Amygdala (tissue), 56 donors: ENCODE measurements at regions not wholly inside any gene's neighbourhood (a gene's known extent, or its start where the extent isn't known, plus 50 kb on each side); places are given as distances from the start of the nearest gene placed in this dataset.
"Not testable (repeated sequence)": the region's sequence is repeated elsewhere in the genome, so short reads cannot be mapped to it uniquely, and the experiment has no call there.

Experiments
- DNase-seq, 56 donors: peaks; one replicate each; lab custom pipeline; 2025; lab: John Stamatoyannopoulos, UW

DNA sequence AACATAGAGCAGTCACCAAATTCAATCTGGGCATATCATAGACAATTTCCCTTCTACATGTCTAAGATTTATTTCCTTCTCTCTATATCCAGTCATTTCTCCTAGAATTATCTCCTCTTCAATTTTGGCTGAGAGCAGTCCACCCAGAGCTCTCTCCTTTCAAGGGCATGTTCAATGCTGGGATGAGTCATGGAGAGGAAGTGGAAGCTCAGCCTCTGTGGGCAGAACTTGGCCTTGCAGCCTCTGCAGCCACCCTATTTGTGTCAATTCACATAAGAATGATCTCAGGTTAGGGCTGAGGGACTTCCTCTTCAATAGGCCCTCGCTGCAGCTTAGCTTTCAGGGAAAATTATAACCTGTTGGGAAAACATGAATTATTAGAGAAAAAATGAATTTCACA lies 560.8 kb downstream of the POM121L12 start:
- no peak for DNase-seq

DNA sequence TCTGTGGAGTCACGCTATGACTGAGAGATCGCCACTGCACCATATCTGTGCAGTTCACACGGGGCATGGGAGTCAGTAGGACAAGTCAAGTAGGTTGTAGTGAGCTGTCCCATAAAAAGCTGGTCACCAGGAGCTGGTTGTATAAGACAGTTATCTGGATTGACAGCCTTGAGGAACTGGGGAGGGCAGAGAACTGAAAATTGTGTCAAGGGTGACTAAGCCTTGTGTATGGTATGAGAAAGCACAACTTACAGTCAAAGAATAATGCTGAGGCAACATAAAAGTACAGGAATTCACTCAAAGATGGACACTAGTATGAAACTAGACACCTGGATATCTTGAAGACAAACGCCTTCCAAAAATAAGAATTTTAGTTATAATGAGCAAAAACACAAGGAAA lies 564.9 kb downstream of the POM121L12 start:
- no peak for DNase-seq

DNA sequence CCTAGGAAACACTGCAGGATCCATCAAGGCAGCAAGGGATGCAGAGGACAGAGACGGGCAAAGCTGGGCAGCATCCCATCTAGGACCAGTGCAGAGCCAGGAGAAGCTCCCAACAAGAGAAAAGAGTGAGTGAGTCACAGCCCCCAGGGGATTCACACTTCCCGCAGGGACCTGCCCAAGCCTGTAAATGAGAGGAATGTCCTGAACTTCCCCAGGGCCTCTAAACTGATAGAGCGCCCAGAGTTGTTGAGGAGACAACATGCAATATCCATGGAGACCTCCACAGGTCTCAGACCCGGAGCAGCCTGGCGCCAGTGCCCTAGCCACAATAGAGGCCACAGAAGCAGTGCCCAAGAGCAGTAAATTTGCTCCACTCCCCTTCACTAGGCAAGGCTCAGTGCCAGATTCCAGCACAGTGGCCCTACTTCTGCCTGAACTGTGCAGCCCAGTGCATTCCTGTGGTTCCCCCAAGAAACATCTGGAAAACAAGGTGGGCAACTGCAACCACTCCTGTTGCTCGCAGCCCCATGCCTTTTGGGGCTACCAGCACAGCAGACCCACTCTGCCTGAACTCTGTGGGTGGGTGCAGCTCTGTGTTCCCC lies 567.5 kb downstream of the POM121L12 start:
- no peak for DNase-seq

DNA sequence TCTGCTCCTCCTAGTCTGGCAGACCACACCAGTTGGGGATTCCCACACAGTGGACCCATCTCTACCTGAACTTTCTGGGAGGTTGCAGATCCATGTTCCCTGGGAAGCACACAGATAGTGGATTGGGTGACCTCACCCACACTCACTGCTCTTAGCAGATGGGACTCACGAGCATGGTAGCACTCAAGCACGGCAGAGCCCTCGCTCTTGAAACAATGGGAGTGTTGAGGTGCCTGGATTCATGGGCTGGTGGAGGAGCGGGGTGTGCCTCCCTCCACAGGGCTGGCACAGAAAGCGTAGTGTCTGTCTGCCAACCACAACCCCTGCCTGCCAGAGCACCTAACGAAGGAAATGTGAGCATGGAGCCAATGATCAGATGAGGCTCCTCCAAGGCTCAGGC lies 568.0 kb downstream of the POM121L12 start:
- no peak for DNase-seq

DNA sequence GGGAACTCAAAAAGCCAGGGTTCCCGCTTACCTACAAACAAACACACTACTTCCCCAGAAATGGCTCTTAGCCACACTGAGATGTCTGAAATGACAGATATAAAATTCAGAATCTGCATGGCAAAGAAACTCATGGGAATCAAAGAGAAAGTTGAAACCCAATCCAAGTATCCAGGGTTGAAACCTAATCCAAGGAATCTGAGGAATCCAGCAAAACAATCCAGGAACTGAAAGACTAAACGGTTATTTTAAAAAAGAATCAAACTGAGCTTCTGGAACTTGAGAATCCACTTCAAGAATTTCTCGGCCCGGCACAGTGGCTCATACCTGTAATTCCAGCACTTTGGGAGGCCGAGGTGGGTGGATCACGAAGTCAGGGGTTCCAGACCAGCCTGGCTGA lies 568.8 kb downstream of the POM121L12 start:
- DNase-seq = no peak

DNA sequence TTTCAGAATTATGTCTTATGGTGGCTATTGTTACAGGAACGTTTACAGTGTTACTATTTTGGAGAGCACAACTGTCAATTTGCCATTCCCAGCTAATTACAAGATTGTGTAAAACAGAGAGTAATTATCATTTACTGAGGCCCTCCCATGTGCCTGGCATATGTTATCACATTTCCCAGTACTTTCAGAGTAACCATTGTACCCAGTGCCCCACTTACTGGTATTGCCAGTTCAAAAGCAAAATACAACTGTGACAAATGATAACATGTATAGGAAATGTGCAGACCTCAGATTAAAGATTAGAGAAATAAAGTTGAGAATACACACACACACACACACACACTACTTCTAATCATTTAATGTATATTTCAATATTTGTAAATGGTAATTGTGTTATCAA lies 572.5 kb downstream of the POM121L12 start:
- no peak for DNase-seq

DNA sequence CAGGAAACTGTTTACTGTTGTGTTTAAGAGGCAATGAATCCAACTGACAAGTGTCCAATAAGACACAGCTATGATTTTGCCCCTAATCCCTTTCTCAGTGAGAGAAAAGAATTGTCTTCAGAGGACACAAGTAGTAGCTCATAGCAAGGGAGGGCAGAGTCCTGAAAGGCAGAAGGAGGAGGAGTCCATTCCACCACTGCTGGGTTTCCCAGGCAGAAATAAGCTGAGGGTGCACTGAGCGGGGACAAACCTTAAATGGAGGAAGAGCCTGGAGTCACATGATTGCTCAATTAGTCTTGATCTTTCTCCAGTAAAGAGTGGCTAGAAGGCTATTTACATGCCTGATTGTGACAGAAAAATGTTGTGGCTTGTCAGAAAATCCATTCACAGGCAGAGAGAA lies 573.8 kb downstream of the POM121L12 start:
- no peak for DNase-seq

DNA sequence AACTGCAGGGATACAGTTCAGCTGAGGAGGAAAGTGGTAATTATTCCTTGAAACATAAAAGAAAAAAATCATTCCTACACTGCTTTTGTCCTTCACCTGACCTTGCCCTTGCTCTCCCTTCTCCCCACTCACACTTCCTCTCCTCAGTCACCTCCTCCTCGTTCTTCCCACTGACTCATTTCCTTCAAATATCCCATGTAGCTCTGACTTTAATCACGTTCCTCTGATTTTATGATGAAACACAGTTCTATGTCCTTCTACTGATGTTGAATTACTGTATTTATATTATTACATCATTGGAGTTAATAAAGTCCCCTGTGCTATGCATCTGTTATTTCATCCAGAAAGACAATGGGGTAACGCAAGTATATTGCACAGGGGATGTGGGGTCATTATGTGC lies 575.6 kb downstream of the POM121L12 start:
- DNase-seq = no peak

DNA sequence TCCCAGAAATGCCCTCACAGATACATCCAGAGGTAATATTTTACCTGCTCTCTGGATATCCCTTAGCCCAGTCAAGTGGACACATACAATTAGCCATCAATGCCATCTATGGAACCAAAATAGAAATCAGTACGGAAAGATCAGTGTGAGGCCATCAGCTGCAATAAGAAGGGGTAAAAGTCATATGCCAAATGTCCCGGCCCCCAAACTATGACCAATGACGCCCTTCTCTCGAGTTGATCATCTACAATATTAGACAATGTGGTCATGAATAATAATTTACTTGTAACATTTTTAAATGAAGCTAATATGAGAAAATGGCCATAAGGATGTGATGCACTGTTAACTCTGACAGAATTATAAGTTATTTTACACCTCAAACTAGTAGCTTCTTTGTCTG lies 588.9 kb downstream of the POM121L12 start:
- DNase-seq = no peak

DNA sequence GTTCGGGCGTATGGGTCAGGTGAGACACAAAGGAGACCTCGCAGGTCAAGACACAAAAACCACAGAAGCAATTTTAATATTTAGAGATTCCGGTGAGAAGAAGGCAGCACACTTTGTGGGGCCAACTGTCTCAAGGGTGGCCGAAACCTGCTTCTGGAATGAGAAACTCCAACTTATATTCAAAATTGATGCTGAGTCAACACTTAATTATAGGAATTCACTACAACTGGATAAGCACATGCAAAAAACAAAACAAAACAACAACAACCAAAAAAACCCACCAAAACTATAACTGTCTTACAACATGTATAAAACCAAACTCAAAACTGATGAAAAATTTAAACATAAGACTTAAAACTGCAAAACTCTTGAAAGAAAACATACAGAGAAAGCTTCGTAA lies 593.3 kb downstream of the POM121L12 start:
- DNase-seq = no peak

DNA sequence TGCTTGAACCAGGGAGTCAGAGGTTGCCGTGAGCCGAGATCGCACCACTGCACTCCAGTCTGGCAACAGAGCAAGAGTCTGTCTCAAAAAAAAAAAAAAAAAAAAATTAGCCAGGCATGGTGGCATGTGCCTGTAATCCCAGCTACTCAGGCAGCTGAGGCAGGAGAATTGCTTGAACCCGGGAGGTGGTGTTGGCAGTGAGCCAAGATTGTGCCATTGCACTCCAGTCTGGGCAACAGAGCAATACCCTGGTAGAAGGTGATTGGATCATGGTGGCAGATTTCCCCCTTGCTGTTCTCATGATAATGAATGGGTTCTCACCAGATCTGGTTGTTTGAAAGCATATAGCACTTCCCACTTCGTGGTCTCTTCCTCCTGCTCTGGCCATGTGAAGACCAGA lies 599.8 kb downstream of the POM121L12 start:
- not testable (repeated sequence) for DNase-seq

DNA sequence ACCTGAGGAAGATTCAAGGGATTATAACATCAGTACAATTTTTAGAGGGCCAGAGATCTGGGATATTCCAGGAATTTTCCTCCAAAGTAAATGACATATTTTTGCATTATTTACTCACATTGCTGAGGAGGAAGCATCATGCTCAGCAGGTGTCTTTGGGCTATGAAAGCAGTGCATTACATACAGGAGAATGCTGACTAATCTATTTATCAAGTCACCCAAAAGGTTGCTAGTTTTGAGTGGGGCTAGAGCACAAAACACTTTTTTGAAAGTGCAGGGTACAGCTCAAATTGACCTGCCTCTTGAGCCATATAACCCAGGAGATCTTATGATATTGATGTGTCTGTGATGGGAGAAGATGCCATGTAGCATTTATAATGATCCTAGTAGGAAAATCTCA lies 603.1 kb downstream of the POM121L12 start:
- no peak for DNase-seq

DNA sequence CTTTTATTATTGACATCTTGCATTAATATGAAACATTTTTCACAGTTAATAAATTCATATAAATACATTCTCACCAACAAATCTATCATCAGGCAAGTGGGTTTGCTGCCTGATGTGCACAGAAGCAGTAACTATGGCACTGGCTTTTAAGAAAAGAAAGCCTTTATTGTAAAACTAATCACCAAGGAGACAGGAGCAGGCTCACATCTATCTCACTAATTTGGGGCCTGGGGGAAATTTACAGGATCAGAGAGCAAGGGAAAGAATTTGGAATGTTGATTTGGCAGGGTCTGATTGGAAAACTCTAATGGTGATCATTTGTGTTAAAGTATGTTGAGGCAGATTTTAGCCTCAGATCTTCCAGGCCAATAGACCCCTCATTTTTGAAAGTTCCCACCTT lies 605.7 kb downstream of the POM121L12 start:
- DNase-seq = no peak

DNA sequence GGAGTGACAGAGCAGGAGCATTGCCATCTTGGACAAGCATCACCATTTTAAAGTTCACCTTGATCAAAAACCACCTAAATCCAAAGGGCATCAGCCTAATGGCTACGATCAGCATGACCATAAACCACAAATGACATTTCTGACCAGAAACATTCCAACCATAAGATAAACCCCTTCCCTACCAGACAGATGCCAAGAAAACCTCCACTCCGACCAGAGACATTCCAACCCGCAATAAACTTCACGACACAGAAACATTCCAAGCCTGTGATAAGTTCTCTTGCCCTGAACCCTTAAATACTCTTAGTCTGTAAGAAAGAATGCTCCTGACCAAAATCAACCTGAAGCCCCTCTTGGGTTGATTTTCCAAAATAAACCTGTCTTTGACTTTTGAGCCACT lies 606.9 kb downstream of the POM121L12 start:
- no peak for DNase-seq

DNA sequence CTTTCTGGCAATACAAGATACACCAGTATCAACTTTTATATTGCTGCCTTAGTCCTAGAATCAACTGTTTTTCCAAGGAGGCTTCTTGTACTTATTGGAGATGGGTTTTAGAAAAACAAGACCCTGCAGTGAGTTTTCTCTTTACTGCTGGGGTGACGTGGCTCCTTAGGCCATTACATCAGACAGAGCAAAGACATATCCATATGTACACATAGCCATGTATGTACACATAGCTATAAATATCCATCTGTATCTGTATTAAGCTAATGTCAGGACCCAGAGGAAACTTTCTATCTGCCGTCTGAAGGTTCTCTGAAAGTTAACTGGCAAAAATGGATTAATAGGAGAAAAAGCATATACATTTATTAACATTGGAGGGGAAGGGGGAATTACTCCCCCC lies 607.4 kb downstream of the POM121L12 start:
- no peak for DNase-seq

DNA sequence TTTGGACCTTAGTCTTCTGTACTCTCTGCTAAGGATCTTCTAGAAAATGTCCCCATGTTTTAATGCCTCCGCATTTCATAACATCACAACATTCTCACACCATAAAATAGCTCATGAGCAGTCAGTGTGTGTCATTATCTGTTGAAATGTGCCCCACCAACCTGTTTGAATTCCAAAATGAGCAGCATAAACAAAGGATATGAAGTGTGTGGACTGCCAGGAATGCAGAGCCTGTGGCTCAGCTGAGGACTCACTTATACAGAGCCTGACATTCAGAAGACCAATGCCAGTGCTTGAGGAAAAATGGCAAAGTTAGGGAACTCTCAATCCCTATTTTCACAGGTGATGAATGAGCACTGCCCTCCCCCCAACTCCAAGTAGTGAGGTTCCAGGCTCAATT lies 621.4 kb downstream of the POM121L12 start:
- DNase-seq = no peak

DNA sequence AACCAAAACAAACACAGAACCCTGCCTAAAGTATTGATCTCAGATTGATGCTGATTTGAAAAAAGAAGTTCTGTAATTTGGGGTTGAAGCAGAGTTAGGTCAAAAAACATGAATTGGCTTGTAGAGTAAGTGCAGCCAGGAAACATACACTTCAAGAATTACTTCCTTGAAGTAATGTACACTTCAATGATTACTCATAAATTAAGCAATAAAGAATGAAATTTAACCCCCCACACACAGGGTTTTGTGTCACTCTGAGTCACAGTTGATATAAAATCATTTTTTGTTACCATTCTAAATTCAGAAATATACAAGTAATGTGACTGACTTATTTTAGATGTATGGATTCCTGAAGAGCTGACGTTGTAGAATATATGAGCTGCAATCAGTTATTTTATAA lies 622.2 kb downstream of the POM121L12 start:
- no peak for DNase-seq

DNA sequence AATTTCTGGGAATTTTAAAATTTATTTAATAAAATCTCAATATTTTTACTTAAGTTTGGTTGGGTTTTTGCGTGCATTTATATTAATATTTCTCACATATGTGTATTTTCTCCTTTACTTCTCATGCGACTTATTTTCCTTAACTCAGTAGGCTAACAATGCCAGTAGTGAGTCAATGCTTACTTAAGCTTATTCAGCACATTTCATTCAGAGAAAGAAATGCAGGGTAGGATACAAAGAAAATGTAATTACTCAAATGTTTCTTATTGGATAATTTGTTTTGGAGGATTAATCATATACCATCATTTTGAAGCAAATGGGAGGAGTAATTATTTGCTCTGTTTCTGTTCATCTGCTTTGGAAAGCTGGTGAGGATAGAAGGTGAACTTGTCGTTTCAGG lies 623.5 kb downstream of the POM121L12 start:
- DNase-seq = no peak

DNA sequence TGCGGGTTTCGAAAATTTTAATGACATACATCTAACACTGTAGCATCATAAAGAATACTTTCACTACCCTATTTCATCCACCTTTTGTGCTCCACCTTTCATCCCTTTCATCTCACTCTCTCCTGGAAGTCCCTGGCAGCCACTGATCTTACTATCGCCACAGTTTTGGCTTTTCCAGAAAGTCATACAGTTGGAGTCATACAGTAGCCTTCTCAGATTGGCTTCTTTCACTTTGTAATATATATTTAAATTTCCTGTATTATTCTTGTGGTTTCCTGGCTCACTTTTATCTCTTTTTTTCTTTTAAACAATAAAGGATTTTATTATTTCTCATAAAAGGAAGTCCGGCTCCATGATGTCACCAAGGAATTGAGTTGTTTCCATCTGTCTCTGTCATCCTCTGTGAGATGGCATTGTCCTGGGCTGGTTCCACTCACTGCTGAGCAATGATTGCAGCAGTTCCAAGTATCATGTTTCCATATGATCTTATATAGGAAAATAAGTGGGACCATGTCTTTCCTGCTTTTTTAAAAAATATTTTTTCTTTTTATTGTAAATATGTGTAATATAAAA lies 626.3 kb downstream of the POM121L12 start:
- DNase-seq = no peak

DNA sequence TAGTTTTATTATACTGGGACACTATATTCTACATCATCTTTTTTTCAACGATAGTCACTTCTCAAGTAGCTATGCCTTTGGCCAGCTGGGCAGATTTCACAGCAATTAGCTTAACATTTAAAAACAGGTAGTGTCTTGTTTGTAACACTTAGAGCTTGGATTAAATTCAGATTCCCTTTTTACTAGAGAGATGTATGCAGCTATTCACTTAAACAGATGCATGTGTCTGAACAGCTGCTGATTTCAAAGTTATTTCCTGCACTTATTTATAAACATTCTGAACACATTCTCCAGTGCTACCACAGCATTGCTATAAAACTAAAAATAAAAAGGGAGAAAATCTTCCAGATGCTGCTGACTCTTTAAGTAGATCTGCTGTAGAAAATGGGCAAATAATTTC lies 637.2 kb downstream of the POM121L12 start:
- no peak for DNase-seq

DNA sequence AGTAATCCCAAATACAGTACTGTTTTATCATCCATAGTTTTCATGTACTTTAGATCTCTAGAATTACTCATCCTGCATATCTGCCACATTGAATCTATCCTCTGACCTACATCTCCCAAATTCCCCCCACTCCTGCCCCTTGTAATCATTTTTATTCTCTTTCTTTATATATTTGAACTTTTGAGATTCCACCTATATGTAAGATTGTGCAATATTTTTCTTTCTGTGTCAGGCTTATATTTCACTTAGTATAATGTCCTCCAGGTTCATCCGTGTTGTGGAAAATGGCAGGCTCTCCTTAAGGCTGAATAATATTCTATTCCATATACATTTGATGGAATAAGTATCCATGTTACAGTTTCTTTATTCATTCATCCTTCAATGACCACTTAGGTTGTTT lies 640.4 kb downstream of the POM121L12 start:
- no peak for DNase-seq

DNA sequence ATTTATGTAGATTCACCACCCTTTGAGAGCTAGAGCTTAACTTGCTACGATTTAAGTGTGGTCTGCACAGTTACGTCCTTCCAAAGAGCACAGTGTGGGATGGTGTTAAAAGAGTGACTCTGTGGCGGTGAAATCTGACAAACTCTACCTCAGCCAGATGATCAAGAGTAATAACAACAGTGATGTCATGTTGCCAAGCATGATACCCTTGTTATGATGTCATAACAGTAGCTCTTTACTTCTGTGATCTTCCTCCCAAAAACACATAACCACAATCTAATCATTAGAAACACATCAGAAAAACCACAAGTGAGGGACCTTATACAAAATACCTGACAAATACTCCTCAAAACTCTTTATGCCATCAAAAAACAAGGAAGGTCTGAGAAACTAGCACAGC lies 649.3 kb downstream of the POM121L12 start:
- no peak for DNase-seq

DNA sequence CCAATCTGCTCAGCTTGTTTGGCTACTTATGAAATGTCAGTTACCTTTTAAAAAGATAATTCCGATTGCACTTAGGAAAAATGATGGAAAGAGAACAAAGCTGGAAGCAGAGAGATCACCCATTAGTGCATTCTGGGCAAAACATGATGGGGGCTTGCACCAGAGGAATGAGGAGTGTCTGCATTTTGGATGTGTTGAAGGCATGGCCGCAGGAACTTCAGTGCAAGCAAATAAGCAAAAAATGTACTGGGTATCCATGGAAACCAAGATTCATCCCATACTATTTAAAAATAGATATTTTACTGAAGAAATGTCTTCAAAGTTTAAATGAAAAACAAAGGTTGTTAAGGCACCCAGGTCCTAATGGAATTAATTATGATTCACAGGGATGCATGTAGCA lies 655.0 kb downstream of the POM121L12 start:
- no peak for DNase-seq
